ENCODE measurements at regions not wholly inside any gene's neighbourhood (a gene's known extent, or its start where the extent isn't known, plus 50 kb on each side); places are given as distances from the start of the nearest gene placed in this dataset.
A peak's percentile ranks its signal among the peaks of the same experiment; 100 is the strongest.
"Not testable (repeated sequence)": the region's sequence is repeated elsewhere in the genome, so short reads cannot be mapped to it uniquely, and the experiment has no call there.

GRCh38 chr13:27360562-27360961, 63.9 kb upstream of the GTF3A start (continued):
- TF ChIP-seq REST (IDR thresholded peaks at IDR 0.05; ENCODE audit: unreplicated experiment): no peak
- TF ChIP-seq ETS1 (IDR thresholded peaks at IDR 0.05): no peak
- TF ChIP-seq NANOG (IDR thresholded peaks at IDR 0.05; ENCODE audit: borderline replicate concordance): no peak
- no peak for TF ChIP-seq JUNB (IDR thresholded peaks at IDR 0.05; ENCODE audit: unreplicated experiment)
- no peak for TF ChIP-seq EZH2phosphoT487 (IDR thresholded peaks at IDR 0.05; ENCODE audit: unreplicated experiment)
- no peak for TF ChIP-seq EZH2 (IDR thresholded peaks at IDR 0.05; ENCODE audit: low read depth, unreplicated experiment)
- TF ChIP-seq STAT1 (IDR thresholded peaks at IDR 0.05; ENCODE audit: unreplicated experiment): no peak
- TF ChIP-seq CTCF (conservative IDR thresholded peaks at IDR 0.05; ENCODE audit: low read depth in 2 of 2): no peak

GRCh38 chr13:27362064-27362751, 62.2 kb upstream of the GTF3A start:
- peak overlapping the region; percentile 64; the same call in 1 of the 2 replicates for H3K27ac ChIP-seq (ENCODE audit: low read depth)
- peaks cover 28% of the 10 kb centered on the region for H3K4me1 Mint-ChIP-seq
- peak; percentile 94 for ATAC-seq
- peak overlapping the region; percentile 98 for H2AFZ ChIP-seq
- 0 out of 2 replicates have a peak, but pooled peaks cover 4% of the 10 kb centered on the region for H3K27me3 ChIP-seq (ENCODE audit: insufficient read depth)
- peak overlapping the region; percentile 87 for H3K4me2 ChIP-seq
- H4K20me1 ChIP-seq (replicated peaks; ENCODE audit: insufficient read depth): no peaks in the 10 kb centered on the region
- peaks cover 13% of the 10 kb centered on the region for H3K27me3 Mint-ChIP-seq (ENCODE audit: insufficient read depth, low read depth, poor library complexity)
- TF ChIP-seq EZH2 (IDR thresholded peaks at IDR 0.05; ENCODE audit: low read depth, unreplicated experiment) (no peak), CTCF (conservative IDR thresholded peaks at IDR 0.05; ENCODE audit: low read depth in 2 of 2) (peak; percentile 82 to 94), EZH2phosphoT487 (IDR thresholded peaks at IDR 0.05; ENCODE audit: unreplicated experiment) (no peak), POLR2AphosphoS5 (IDR thresholded peaks at IDR 0.05; ENCODE audit: low read depth) (peak; percentile 35; the same call in 1 of the 2 replicates)
- peak overlapping the region; percentile 86 for H3K4me3 Mint-ChIP-seq
- H3K36me3 ChIP-seq (ENCODE audit: insufficient read depth): no peaks in the 10 kb centered on the region
- H3K4me3 ChIP-seq: peak overlapping the region; percentile 74
- H3F3A ChIP-seq (replicated peaks; ENCODE audit: low read depth): no peaks in the 10 kb centered on the region
- H3K4me1 ChIP-seq (ENCODE audit: insufficient read depth): peaks cover 19% of the 10 kb centered on the region
- H3K9me3 Mint-ChIP-seq: no peaks in the 10 kb centered on the region
- H3K9me2 ChIP-seq (ENCODE audit: insufficient read depth): no peaks in the 10 kb centered on the region
- peak overlapping the region; percentile 92 for H3K27ac Mint-ChIP-seq
- H3K79me2 ChIP-seq (replicated peaks; ENCODE audit: insufficient read depth): no peaks in the 10 kb centered on the region
- peak; percentile 96 for DNase-seq (ENCODE audit: low spot score)
- no peaks in the 10 kb centered on the region for H3K36me3 Mint-ChIP-seq (ENCODE audit: low read depth)

GRCh38 chr13:27363637-27364036, 60.8 kb upstream of the GTF3A start:
- H3K36me3 Mint-ChIP-seq (ENCODE audit: low read depth); H2AFZ ChIP-seq; H3K9me3 Mint-ChIP-seq; H3K4me3 Mint-ChIP-seq; H3K4me3 ChIP-seq; H3K79me2 ChIP-seq (replicated peaks; ENCODE audit: insufficient read depth); DNase-seq (ENCODE audit: low spot score); H3K4me2 ChIP-seq; H3K27ac Mint-ChIP-seq; ATAC-seq; H4K20me1 ChIP-seq (replicated peaks; ENCODE audit: insufficient read depth); H3K27ac ChIP-seq (ENCODE audit: low read depth); H3K36me3 ChIP-seq (ENCODE audit: insufficient read depth); H3F3A ChIP-seq (replicated peaks; ENCODE audit: low read depth); H3K9me2 ChIP-seq (ENCODE audit: insufficient read depth); H3K27me3 ChIP-seq (ENCODE audit: insufficient read depth); H3K27me3 Mint-ChIP-seq (ENCODE audit: insufficient read depth, low read depth, poor library complexity): not testable (repeated sequence)
- H3K4me1 Mint-ChIP-seq: peaks cover 21% of the 10 kb centered on the region
- H3K4me1 ChIP-seq (ENCODE audit: insufficient read depth): peaks cover 16% of the 10 kb centered on the region

All from GM23338 (cell line).